Inflammatory macrophage (primary cell): ENCODE measurements at regions not wholly inside any gene's neighbourhood (a gene's known extent, or its start where the extent isn't known, plus 50 kb on each side); places are given as distances from the start of the nearest gene placed in this dataset.

ENCODE experiments used
- DNase-seq, 2 donors: peaks; one replicate each; pipeline ENCODE4 v3.0.0-alpha.2; 2020 to 2022

- no peak for DNase-seq
Measured at GRCh38 chrX:97666890-97667289, 783.2 kb downstream of the RPA4 start.

DNA sequence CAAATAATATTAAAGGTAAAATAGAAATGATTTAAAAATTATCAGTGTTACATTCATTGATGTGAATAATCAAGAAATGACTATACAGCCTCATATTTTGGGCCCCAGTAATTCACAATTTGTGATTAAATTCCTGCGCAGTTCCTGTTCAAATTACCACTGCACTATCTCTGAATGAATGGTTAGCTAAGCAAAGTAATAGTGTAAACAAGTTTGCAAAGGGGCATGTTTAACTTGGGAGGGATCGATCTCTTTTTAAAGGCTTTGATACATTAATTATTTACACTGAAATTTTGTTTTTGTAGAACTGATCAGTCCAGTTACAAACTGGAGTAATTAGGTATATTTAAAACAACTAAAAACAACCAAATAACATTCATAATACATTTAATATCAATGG is 784.4 kb downstream of the RPA4 start:
- DNase-seq = no peak

DNA sequence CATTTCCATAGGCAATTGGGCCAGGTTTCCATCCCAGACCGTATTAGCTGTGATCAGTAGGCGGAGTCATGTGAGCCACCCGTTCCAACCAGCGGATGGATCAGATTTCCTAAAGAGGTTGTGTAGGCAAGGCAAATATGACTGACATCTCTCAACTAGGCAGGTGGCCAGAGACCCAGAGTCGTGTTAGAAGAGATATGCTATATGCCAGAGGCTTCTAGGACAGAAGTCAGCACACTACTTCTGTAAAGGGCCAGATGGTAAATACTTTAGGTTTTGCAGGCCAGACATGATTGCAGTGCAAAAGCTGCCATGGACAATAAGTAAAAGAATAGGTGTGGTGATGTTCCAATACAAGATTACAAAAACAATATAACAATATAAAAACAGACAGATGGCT is 788.4 kb downstream of the RPA4 start:
- no peak for DNase-seq

- no peak for DNase-seq
Measured at GRCh38 chrX:97672608-97673007, 788.9 kb downstream of the RPA4 start.

DNA sequence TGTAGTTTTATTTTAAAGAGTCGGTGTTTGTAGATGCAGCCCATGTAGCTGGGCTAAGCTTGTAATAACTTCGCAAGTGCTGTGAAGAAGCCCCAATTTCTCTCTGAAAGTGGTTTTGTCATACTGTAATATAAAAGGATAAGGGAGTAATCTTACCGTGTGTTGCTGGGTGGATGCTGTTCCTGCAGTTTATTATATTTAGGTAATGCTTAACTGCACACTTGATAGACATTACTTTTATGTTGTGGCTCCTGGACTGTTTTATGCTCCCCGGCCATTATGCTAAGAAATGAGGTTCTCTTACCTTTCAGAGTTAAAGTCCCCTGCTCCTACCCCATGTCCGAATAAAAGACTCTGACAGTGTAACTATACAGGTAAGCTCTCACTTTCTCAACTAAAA is 789.4 kb downstream of the RPA4 start:
- no peak for DNase-seq

- DNase-seq = no peak
Measured at GRCh38 chrX:97682991-97683840, 799.5 kb downstream of the RPA4 start.

GRCh38 chrX:97685753-97686152 is 802.0 kb downstream of the RPA4 start:
- DNase-seq = peak in 1 of 2 donors; percentile 10

DNA sequence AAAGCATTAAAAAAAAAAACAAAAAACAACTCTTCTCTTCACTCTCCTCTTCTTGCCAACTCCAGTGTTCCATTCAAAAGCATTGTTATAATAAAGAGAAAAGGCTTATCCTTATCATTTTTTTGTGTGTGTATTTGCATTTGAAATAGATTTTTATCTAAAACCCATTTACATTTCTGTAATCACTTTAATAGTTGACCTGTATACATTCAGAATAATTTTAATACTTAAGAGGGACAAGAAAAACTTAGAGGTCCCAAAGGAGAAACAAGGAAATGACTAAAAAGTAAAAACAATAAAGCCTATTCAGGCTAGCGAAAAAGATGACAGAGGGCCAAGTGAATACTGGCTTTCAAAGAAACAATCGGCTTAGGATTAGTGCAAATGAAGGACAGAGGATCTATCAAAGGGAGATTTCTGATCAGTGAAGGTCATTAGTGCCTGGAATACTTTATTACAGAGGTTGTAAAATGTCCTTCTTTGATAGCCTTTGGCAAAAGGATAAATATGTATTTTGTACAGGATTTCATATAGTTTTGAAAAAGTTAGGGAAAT is 808.3 kb downstream of the RPA4 start:
- DNase-seq = no peak

DNA sequence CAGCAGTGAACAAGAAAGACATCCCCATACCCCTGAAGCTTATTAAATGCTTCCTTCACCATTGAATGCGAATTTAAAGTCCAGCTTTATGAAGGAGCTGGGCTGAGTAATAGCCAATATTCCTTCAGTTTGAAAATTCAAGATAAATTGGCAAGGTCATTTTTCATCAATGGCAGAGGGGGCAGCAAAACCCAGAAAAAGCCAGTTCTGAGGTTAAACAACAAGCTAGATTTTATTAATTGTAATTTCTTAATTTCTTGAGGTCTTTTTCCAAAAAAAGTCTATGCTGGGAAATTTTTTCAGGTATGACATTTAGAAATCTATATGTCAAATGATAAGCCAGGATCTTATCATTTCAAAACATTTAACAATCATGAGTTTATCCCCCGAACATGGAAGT is 808.9 kb downstream of the RPA4 start:
- DNase-seq = no peak

- DNase-seq = no peak
Measured at GRCh38 chrX:97700547-97700946, 816.8 kb downstream of the RPA4 start.

GRCh38 chrX:97704474-97704873 is 820.8 kb downstream of the RPA4 start:
- DNase-seq = no peak

DNA sequence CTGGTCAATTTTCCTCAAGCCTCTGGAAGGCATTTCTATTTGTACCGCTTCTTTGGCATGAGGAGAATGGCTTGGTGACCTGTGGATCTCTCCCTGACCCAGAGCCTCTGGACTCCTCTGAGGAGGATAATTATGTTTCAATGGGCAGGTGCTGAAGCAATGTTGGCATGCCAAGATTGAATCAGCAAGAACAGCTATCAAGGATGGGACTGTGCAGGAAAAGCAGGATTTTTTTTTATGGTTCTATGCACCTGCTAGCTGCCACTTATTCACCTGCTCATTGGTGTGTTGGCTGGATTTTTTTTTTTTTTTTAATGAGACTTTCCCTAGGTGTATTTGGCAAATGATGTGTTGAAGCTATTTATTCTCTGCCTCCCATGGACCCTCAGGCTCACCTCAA is 821.2 kb downstream of the RPA4 start:
- DNase-seq = no peak

- DNase-seq = no peak
Measured at GRCh38 chrX:97705936-97706335, 822.2 kb downstream of the RPA4 start.

DNA sequence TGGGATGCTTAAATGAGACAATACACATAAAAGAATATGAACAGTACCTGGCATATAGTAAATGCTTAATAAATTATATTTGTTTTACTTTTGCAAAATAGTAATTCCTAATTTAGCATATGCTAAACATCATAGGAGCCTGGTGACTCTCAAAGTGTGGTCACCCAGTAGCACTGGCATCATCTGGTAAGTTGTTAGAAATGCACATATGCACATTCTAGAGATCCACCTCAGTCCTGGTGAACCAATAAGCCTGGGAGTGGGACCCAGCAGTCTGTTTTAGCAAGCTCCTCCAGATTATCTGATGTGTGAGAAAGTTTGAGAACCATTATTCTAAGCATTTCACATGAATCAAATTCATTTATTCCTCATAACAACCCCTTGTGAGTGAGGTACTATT is 830.4 kb downstream of the RPA4 start:
- DNase-seq = no peak

- no peak for DNase-seq
Measured at GRCh38 chrX:97728215-97728614, 844.5 kb downstream of the RPA4 start.

DNA sequence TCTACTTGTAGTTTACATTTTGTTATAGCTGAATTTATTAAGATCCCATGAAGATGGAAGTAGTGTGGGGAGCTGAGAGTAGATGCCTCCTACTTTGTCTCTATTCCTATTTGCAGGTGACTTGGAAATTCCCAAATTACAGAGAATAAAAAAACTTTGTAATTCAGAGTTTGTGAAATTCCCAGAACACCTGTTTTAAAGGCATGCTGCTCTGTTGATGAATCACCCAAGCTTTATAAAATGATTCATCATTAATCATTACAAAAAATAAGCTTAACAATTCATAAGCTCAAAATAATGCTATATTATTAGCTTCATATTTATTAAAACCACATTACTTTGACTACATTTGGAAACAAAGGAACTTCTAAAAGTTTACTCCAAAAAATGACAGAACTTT is 856.3 kb downstream of the RPA4 start:
- no peak for DNase-seq

- no peak for DNase-seq
Measured at GRCh38 chrX:97740886-97741285, 857.2 kb downstream of the RPA4 start.

DNA sequence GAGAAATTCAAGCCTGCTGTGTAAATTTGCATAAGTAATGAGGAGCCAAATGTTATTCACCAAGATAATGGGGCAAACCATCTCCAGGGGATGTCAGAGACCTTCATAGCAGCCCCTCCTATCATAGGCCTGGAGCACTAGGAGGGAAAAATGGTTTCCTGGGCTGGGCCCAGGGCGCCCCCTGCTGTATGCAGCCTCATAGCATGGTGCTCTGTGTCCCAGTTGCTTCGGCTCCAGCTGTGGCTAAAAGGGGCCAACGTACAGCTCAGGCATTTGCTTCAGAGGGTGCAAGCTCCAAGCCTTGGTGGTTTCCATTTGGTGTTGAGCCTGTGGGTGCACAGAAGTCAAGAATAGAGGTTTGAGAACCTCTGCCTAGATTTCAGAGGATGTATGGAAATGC is 859.3 kb downstream of the RPA4 start:
- DNase-seq = no peak

- DNase-seq = no peak
Measured at GRCh38 chrX:97747346-97747745, 863.6 kb downstream of the RPA4 start.

- DNase-seq = no peak
Measured at GRCh38 chrX:97751016-97751415, 867.3 kb downstream of the RPA4 start.

DNA sequence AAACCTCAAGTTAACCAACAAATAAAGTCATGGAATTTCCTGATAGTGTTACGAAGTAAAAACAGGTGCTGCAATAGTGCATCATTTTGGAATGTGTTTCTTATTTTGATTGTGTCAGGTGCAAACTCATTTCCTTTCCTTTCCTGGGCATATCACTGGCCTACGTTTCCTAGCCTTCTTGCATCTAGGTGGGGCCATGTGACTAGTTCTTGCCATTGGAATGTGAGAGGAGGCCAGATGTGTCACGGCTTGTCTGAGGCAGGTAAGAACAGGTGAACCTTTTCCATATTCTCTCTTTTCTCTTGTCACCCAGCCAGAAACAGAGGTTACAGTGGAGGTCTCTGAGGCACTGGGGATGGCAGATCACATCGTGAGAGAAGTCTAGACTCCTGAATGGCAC is 868.0 kb downstream of the RPA4 start:
- no peak for DNase-seq

- DNase-seq = no peak
Measured at GRCh38 chrX:97756879-97757278, 873.2 kb downstream of the RPA4 start.

DNA sequence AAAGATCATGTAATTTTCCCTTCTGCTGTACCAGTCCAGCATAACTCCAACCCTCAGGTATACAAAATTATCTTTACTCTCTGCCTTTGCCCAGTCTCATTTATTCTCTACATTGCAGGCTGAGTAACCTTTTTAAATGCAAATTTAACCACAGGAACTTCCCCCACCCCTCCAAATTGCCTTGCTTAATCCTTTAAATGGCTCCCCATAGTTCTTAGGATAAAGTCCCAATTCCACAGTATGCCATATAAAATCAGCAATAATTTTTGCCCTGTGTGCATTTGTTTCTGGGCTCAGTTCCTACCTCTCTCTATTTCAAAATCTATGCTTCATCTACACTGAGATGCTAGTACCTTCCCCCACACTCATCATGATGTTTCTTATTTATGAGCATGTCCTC is 879.7 kb downstream of the RPA4 start:
- no peak for DNase-seq

GRCh38 chrX:97763981-97764380 is 880.3 kb downstream of the RPA4 start:
- no peak for DNase-seq
